ENCODE measurements at regions not wholly inside any gene's neighbourhood (a gene's known extent, or its start where the extent isn't known, plus 50 kb on each side); places are given as distances from the start of the nearest gene placed in this dataset.
"Not testable (repeated sequence)": the region's sequence is repeated elsewhere in the genome, so short reads cannot be mapped to it uniquely, and the experiment has no call there.

- no peak for DNase-seq
Observed at GRCh38 chr6:166253778-166254204, 54.4 kb downstream of the PRR18 start.

GRCh38 chr6:166253281-166253681 is 54.9 kb downstream of the PRR18 start:
- DNase-seq = peak; percentile 17

- DNase-seq = no peak
Observed at GRCh38 chr6:166252601-166253000, 55.6 kb downstream of the PRR18 start.

- no peak for DNase-seq
Observed at GRCh38 chr6:166251655-166252054, 56.5 kb downstream of the PRR18 start.

- no peak for DNase-seq
Observed at GRCh38 chr6:166251211-166251610, 57.0 kb downstream of the PRR18 start.

GRCh38 chr6:166249061-166249785 is 59.0 kb downstream of the PRR18 start:
- DNase-seq = not testable (repeated sequence)

- DNase-seq = no peak
Observed at GRCh38 chr6:166245148-166245547, 63.0 kb downstream of the PRR18 start.

- DNase-seq = no peak
Observed at GRCh38 chr6:166244353-166245045, 63.7 kb downstream of the PRR18 start.

GRCh38 chr6:166242888-166243287 is 65.3 kb downstream of the PRR18 start:
- DNase-seq = no peak

GRCh38 chr6:166241974-166242373 is 66.2 kb downstream of the PRR18 start:
- DNase-seq = no peak

GRCh38 chr6:166240889-166241288 is 67.3 kb downstream of the PRR18 start:
- no peak for DNase-seq

GRCh38 chr6:166237617-166238016 is 70.0 kb upstream of the TBXT start:
- DNase-seq = no peak

GRCh38 chr6:166236596-166236995 is 68.9 kb upstream of the TBXT start:
- DNase-seq = no peak

GRCh38 chr6:166235666-166236292 is 68.1 kb upstream of the TBXT start:
- no peak for DNase-seq

GRCh38 chr6:166231181-166231580 is 63.5 kb upstream of the TBXT start:
- DNase-seq = not testable (repeated sequence)

GRCh38 chr6:166228839-166229528 is 61.3 kb upstream of the TBXT start:
- DNase-seq = no peak

- DNase-seq = no peak
Observed at GRCh38 chr6:166228425-166228824, 60.8 kb upstream of the TBXT start.

- no peak for DNase-seq
Observed at GRCh38 chr6:166223079-166223478, 55.4 kb upstream of the TBXT start.

- no peak for DNase-seq
Observed at GRCh38 chr6:166222631-166223030, 55.0 kb upstream of the TBXT start.

GRCh38 chr6:166221636-166222035 is 54.0 kb upstream of the TBXT start:
- no peak for DNase-seq

- no peak for DNase-seq
Observed at GRCh38 chr6:166221040-166221439, 53.4 kb upstream of the TBXT start.

Measured in NCI-H1092 (cell line).